H1 (cell line): ENCODE measurements at regions not wholly inside any gene's neighbourhood (a gene's known extent, or its start where the extent isn't known, plus 50 kb on each side); places are given as distances from the start of the nearest gene placed in this dataset.

Source experiments
- CTCF ChIA-PET: fragments of 300-600 bp; sonication (Branson Sonifier 250); formaldehyde crosslinking; loops from one replicate; lab custom pipeline; 2021; ENCODE audit not compliant: partially characterized antibody; lab: Charles Lee
- POLR2A ChIA-PET: fragments of 300-600 bp; sonication (Branson Sonifier 250); formaldehyde crosslinking; loops from one replicate; lab custom pipeline; 2021; ENCODE audit warnings: inconsistent platforms; ENCODE audit not compliant: partially characterized antibody; lab: Charles Lee
- DNase-seq, 2 experiments: peaks; one replicate each; pipeline versions ENCODE4 v3.0.0 to v3.0.0-alpha.2; 2010 to 2022; ENCODE audit warnings: low spot score in 2 of 2, low read depth in 1 of 2, mixed read lengths in 1 of 2
- FAIRE-seq: peaks from 2 replicates; lab custom pipeline; 2011; peaks lifted over from hg19 to GRCh38; lab: Jason Lieb, UNC
- H2AFZ ChIP-seq: 2 replicates; pipeline ENCODE4 v1.8.1; 2012; ENCODE audit warnings: low read length, inconsistent platforms
- H2AK5ac ChIP-seq: 2 replicates; pipeline ENCODE4 v1.6.1; 2013; ENCODE audit warnings: low read depth, low read length
- H2BK120ac ChIP-seq: replicated peaks from 2 replicates; pipeline ENCODE3; 2013; ENCODE audit warnings: low read depth, low read length, inconsistent platforms
- H2BK12ac ChIP-seq: 2 replicates; pipeline ENCODE4 v1.6.1; 2013; ENCODE audit warnings: low read depth, low read length
- H2BK15ac ChIP-seq: 2 replicates; pipeline ENCODE4 v1.6.1; 2013; ENCODE audit warnings: low read length
- H2BK20ac ChIP-seq: 2 replicates; pipeline ENCODE4 v1.6.1; 2013; ENCODE audit warnings: low read length
- H2BK5ac ChIP-seq: 2 replicates; pipeline ENCODE4 v1.6.1; 2013; ENCODE audit warnings: low read depth, low read length
- H3K14ac ChIP-seq: 2 replicates; pipeline ENCODE4 v1.6.1; 2013; ENCODE audit warnings: inconsistent platforms; ENCODE audit not compliant: insufficient read length
- H3K18ac ChIP-seq: 2 replicates; pipeline ENCODE4 v1.6.1; 2013; ENCODE audit warnings: low read length; ENCODE audit errors: extremely low read depth
- H3K23ac ChIP-seq: 2 replicates; pipeline ENCODE4 v1.6.1; 2013; ENCODE audit warnings: inconsistent platforms; ENCODE audit not compliant: insufficient read length
- H3K23me2 ChIP-seq: 2 replicates; pipeline ENCODE4 v1.6.1; 2013; ENCODE audit warnings: low read depth, low read length
- H3K27ac ChIP-seq: 2 replicates; pipeline ENCODE4 v1.6.1; 2011; ENCODE audit warnings: low read depth, low read length, inconsistent platforms
- H3K27me3 ChIP-seq, 4 experiments: replicated peaks in 1 of 4; 1 replicate in 1 of 4; 2 replicates in 3 of 4; pipeline versions ENCODE4 v1.6.1 to v1.8.1; 2011 to 2013; ENCODE audit warnings: low read length in 3 of 4, mild to moderate bottlenecking in 3 of 4, inconsistent platforms in 2 of 4, mixed read lengths in 2 of 4, moderate library complexity in 1 of 4; ENCODE audit not compliant: control insufficient read depth in 3 of 4, insufficient read depth in 3 of 4; ENCODE audit errors: extremely low read depth in 1 of 4
- H3K36me3 ChIP-seq, 4 experiments: 2 replicates each; pipeline versions ENCODE4 v1.6.1 to v1.8.1; 2011 to 2013; ENCODE audit warnings: mild to moderate bottlenecking in 4 of 4, low read length in 3 of 4, moderate library complexity in 2 of 4, control low read depth in 1 of 4, inconsistent platforms in 1 of 4; ENCODE audit not compliant: insufficient read depth in 4 of 4, control insufficient read depth in 2 of 4
- H3K4ac ChIP-seq: replicated peaks from 2 replicates; pipeline ENCODE3; 2013; ENCODE audit warnings: low read length, low read depth, mixed read lengths, inconsistent platforms; ENCODE audit not compliant: insufficient read length
- H3K4me1 ChIP-seq, 4 experiments: replicated peaks in 1 of 4; 1 replicate in 1 of 4; 2 replicates in 3 of 4; pipeline versions ENCODE4 v1.6.1 to v1.8.1; 2011 to 2013; ENCODE audit warnings: low read length in 3 of 4, inconsistent platforms in 2 of 4, mixed read lengths in 1 of 4; ENCODE audit not compliant: insufficient read depth in 4 of 4, control insufficient read depth in 3 of 4
- H3K4me2 ChIP-seq, 2 experiments: 2 replicates each; pipeline versions ENCODE4 v1.6.1 to v1.8.1; 2011 to 2013; ENCODE audit warnings: low read depth in 2 of 2, low read length in 2 of 2, control low read depth in 1 of 2, inconsistent platforms in 1 of 2, mild to moderate bottlenecking in 1 of 2; ENCODE audit not compliant: insufficient read depth in 1 of 2
- H3K4me3 ChIP-seq, 4 experiments: fragments of 200-600, 300-600 bp in 1 of 4; sonication (generic), shearing (Covaris generic), sonication (Bioruptor Twin) in 1 of 4; 2 replicates each; pipeline versions ENCODE4 v1.5.1 to v1.8.1; 2011 to 2016; ENCODE audit warnings: low read length in 4 of 4, low read depth in 3 of 4, control low read depth in 2 of 4, inconsistent platforms in 2 of 4, mild to moderate bottlenecking in 2 of 4, mixed read lengths in 1 of 4, moderate library complexity in 1 of 4; ENCODE audit not compliant: insufficient read depth in 2 of 4; ENCODE audit errors: extremely low read depth in 1 of 4
- H3K56ac ChIP-seq: replicated peaks from 2 replicates; pipeline ENCODE3; 2013; ENCODE audit warnings: low read depth, mild to moderate bottlenecking, mixed read lengths, low read length, inconsistent platforms; ENCODE audit not compliant: insufficient read length
- H3K79me1 ChIP-seq: 2 replicates; pipeline ENCODE4 v1.6.1; 2013; ENCODE audit warnings: low read depth, low read length, control low read depth
- H3K79me2 ChIP-seq, 2 experiments: 2 replicates each; pipeline versions ENCODE4 v1.6.1 to v1.8.1; 2012 to 2013; ENCODE audit warnings: low read length in 2 of 2, mild to moderate bottlenecking in 2 of 2, inconsistent platforms in 1 of 2; ENCODE audit not compliant: insufficient read depth in 2 of 2, control insufficient read depth in 1 of 2
- H3K9ac ChIP-seq, 4 experiments: replicated peaks in 1 of 4; 1 replicate in 1 of 4; 2 replicates in 3 of 4; pipeline versions ENCODE4 v1.6.1 to v1.8.1; 2011 to 2013; ENCODE audit warnings: low read depth in 3 of 4, low read length in 3 of 4, control low read depth in 2 of 4, mild to moderate bottlenecking in 2 of 4, moderate library complexity in 2 of 4, inconsistent platforms in 1 of 4; ENCODE audit errors: extremely low read depth in 1 of 4
- H3K9me3 ChIP-seq, 2 experiments: 2 replicates each; pipeline versions ENCODE4 v1.6.1 to v1.8.1; 2012 to 2013; ENCODE audit warnings: mild to moderate bottlenecking in 2 of 2, moderate library complexity in 2 of 2, control low read depth in 1 of 2, inconsistent platforms in 1 of 2, low read depth in 1 of 2, low read length in 1 of 2, mixed read lengths in 1 of 2; ENCODE audit not compliant: insufficient read depth in 2 of 2
- H4K20me1 ChIP-seq, 2 experiments: replicated peaks in 1 of 2; 2 replicates each; pipeline versions ENCODE3 to v1.8.1; 2011 to 2013; ENCODE audit warnings: inconsistent platforms in 2 of 2, low read length in 2 of 2, mild to moderate bottlenecking in 1 of 2; ENCODE audit not compliant: insufficient read depth in 2 of 2, control insufficient read depth in 1 of 2
- H4K5ac ChIP-seq: 2 replicates; pipeline ENCODE4 v1.6.1; 2013; ENCODE audit warnings: low read length, low read depth, mixed read lengths, inconsistent platforms; ENCODE audit not compliant: insufficient read length
- H4K8ac ChIP-seq: 2 replicates; pipeline ENCODE4 v1.8.0; 2013; ENCODE audit warnings: mild to moderate bottlenecking, moderate library complexity, low read length, inconsistent platforms; ENCODE audit not compliant: insufficient read depth; ENCODE audit errors: extremely low read depth
- H4K91ac ChIP-seq: replicated peaks from 2 replicates; pipeline ENCODE3; 2013; ENCODE audit warnings: low read length, mixed read lengths, inconsistent platforms; ENCODE audit not compliant: insufficient read length
- CBX5 ChIP-seq: fragments of 300-800, 300-1000 bp; sonication (generic); IDR thresholded peaks from 2 replicates; pipeline ENCODE4 v1.7.1; 2016; ENCODE audit warnings: antibody characterized with exemption, low read length, low read depth
- CBX8 ChIP-seq: fragments of 300-800, 300-1000 bp; sonication (generic); IDR thresholded peaks from 2 replicates; pipeline ENCODE4 v1.7.1; 2016; ENCODE audit warnings: low read depth, low read length, borderline replicate concordance
- CREB1 ChIP-seq: IDR thresholded peaks from 2 replicates; pipeline ENCODE4 v1.6.1; 2012; ENCODE audit warnings: inconsistent platforms
- E2F6 ChIP-seq: IDR thresholded peaks from 2 replicates; pipeline ENCODE4 v1.6.1; 2012; ENCODE audit warnings: inconsistent platforms
- EP300 ChIP-seq, 2 experiments: IDR thresholded peaks; 1 replicate in 1 of 2; 2 replicates in 1 of 2; pipeline ENCODE4 v1.6.1; 2011 to 2012; ENCODE audit warnings: low read depth in 2 of 2, low read length in 2 of 2, mild to moderate bottlenecking in 2 of 2, borderline replicate concordance in 1 of 2, inconsistent platforms in 1 of 2, moderate library complexity in 1 of 2
- MAFK ChIP-seq: IDR thresholded peaks from 2 replicates; pipeline ENCODE4 v1.6.1; 2012; ENCODE audit warnings: low read depth, mild to moderate bottlenecking, improper control_type of control experiment, low read length
- MAX ChIP-seq: IDR thresholded peaks from 2 replicates; pipeline ENCODE4 v1.6.1; 2012; ENCODE audit warnings: inconsistent platforms
- POLR2AphosphoS5 ChIP-seq: IDR thresholded peaks from 2 replicates; pipeline ENCODE4 v1.6.1; 2011; ENCODE audit warnings: low read depth, low read length
- TCF12 ChIP-seq: IDR thresholded peaks from 2 replicates; pipeline ENCODE4 v1.6.1; 2011; ENCODE audit warnings: low read depth, mild to moderate bottlenecking, low read length
- USF2 ChIP-seq: IDR thresholded peaks from 2 replicates; pipeline ENCODE4 v1.6.1; 2011; ENCODE audit warnings: low read length, improper control_type of control experiment
- WGBS, 2 experiments: shearing (Covaris generic) in 1 of 2; methylation state at CpG; one replicate each; pipeline versions ENCODE4 v1.1.6 to v1.1.7; 2013 to 2015; ENCODE audit warnings: low lambda C conversion rate in 2 of 2, mixed read lengths in 2 of 2, inconsistent platforms in 1 of 2, low coverage in 1 of 2, missing lambda C conversion rate in 1 of 2; ENCODE audit not compliant: insufficient replicate concordance in 2 of 2, insufficient coverage in 1 of 2, insufficient read length in 1 of 2; ENCODE audit errors: extremely low coverage in 1 of 2, missing lambda C conversion rate in 1 of 2; 5-methylcytosine and 5-hydroxymethylcytosine counted together

- Histone ChIP-seq H3K14ac (no peak overlapping the region), H2BK5ac (no peak overlapping the region; the same call in 1 of the 2 replicates), H4K91ac (peak overlapping the region; percentile 45), H3K79me1 (no peaks in the 10 kb centered on the region), H2BK20ac (peak overlapping the region; percentile 63), H3K23me2 (no peaks in the 10 kb centered on the region), H2AK5ac (no peak overlapping the region), H3K4me1 (peaks cover 0 to 22% (median 11%) of the 10 kb centered on the region in 4 experiments; a peak in 5 of 7 replicates), H2BK15ac (0 out of 2 replicates have a peak overlapping the region, but pooled peaks have one; percentile 20), H4K5ac (no peak overlapping the region), H3K36me3 (peaks cover 0 to 5% (median 0%) of the 10 kb centered on the region in 4 experiments; a peak in 1 of 8 replicates), H2BK12ac (no peak overlapping the region), H3K27me3 (no peaks in the 10 kb centered on the region), H3K9me3 (peaks cover 0 to 10% of the 10 kb centered on the region in 2 experiments; a peak in 2 of 4 replicates), H3K4me2 (peak overlapping the region in 1 of 2 experiments; percentile 25; a peak in 1 of 4 replicates), H4K20me1 (no peaks in the 10 kb centered on the region), H2BK120ac (no peak overlapping the region), H3K56ac (no peak overlapping the region), H3K4me3 (no peak overlapping the region), H3K79me2 (peaks cover 0 to 33% of the 10 kb centered on the region in 2 experiments; a peak in 2 of 4 replicates), H2AFZ (no peak overlapping the region), H3K9ac (no peak overlapping the region), H3K18ac (no peak overlapping the region; the same call in 1 of the 2 replicates), H4K8ac (no peak overlapping the region), H3K27ac (no peak overlapping the region), H3K23ac (no peak overlapping the region), H3K4ac (no peak overlapping the region)
- ChIA-PET POLR2A (no interaction called here), CTCF (no interaction called here)
- FAIRE-seq (no peak), DNase-seq (no peak)
- 88% methylated on average over 2 of the region's 2 CpGs; no CpG with 5 or more reads in 1 of the 2 experiments for WGBS, 2 experiments
- TF ChIP-seq MAFK (no peak), CREB1 (no peak), USF2 (no peak), MAX (no peak), E2F6 (no peak), CBX5 (no peak), EP300 (IDR thresholded peaks at IDR 0.05; ENCODE audit: borderline replicate concordance in 1 of 2, low read depth in 2 of 2, low read length in 2 of 2) (no peak), TCF12 (no peak), CBX8 (no peak), POLR2AphosphoS5 (no peak)
Observed at GRCh38 chr11:15557457-15558230, 442.9 kb downstream of the INSC start.
